HG03457 (cell line): ENCODE measurements at regions not wholly inside any gene's neighbourhood (a gene's known extent, or its start where the extent isn't known, plus 50 kb on each side); places are given as distances from the start of the nearest gene placed in this dataset.

Experiments used
- ATAC-seq: cut with Tn5 transposase; IDR thresholded peaks from one replicate; pipeline ENCODE4 v1.9.1; 2021; ENCODE audit warnings: moderate number of reproducible peaks; ENCODE audit not compliant: unreplicated experiment

GRCh38 chr4:138964716-138965426 is 50.7 kb upstream of the NOCT start:
- ATAC-seq, result no peak

- no peak for ATAC-seq
Measured at GRCh38 chr4:138963412-138963811, 52.2 kb upstream of the NOCT start.

GRCh38 chr4:138961664-138962063 is 53.9 kb upstream of the NOCT start:
- no peak for ATAC-seq

GRCh38 chr4:138961129-138961528 is 54.5 kb upstream of the NOCT start:
- ATAC-seq, result no peak

GRCh38 chr4:138960175-138960710 is 55.3 kb upstream of the NOCT start:
- ATAC-seq, result no peak

GRCh38 chr4:138959097-138959815 is 56.3 kb upstream of the NOCT start:
- ATAC-seq, result no peak

- ATAC-seq, result no peak
Measured at GRCh38 chr4:138958519-138958918, 57.1 kb upstream of the NOCT start.

- no peak for ATAC-seq
Measured at GRCh38 chr4:138957302-138957701, 58.3 kb upstream of the NOCT start.

- no peak for ATAC-seq
Measured at GRCh38 chr4:138954428-138954827, 61.2 kb upstream of the NOCT start.

- no peak for ATAC-seq
Measured at GRCh38 chr4:138953961-138954371, 61.6 kb upstream of the NOCT start.

GRCh38 chr4:138952411-138952810 is 63.2 kb upstream of the NOCT start:
- ATAC-seq, result no peak

GRCh38 chr4:138951764-138952163 is 63.8 kb upstream of the NOCT start:
- ATAC-seq, result no peak

GRCh38 chr4:138949866-138950265 is 65.7 kb upstream of the NOCT start:
- no peak for ATAC-seq

GRCh38 chr4:138948918-138949317 is 66.7 kb upstream of the NOCT start:
- ATAC-seq, result no peak

- no peak for ATAC-seq
Measured at GRCh38 chr4:138946306-138946705, 69.3 kb upstream of the NOCT start.

GRCh38 chr4:138945840-138946239 is 69.7 kb upstream of the NOCT start:
- ATAC-seq, result no peak

GRCh38 chr4:138945401-138945800 is 70.2 kb upstream of the NOCT start:
- no peak for ATAC-seq

GRCh38 chr4:138943893-138944292 is 71.7 kb upstream of the NOCT start:
- ATAC-seq, result no peak

- ATAC-seq, result no peak
Measured at GRCh38 chr4:138941037-138941436, 74.5 kb upstream of the NOCT start.

- no peak for ATAC-seq
Measured at GRCh38 chr4:138939960-138940359, 75.6 kb upstream of the NOCT start.

- no peak for ATAC-seq
Measured at GRCh38 chr4:138938366-138938690, 77.3 kb upstream of the NOCT start.

GRCh38 chr4:138935135-138935807 is 80.3 kb upstream of the NOCT start:
- no peak for ATAC-seq
